Fibroblast of lung (primary cell): ENCODE measurements at regions not wholly inside any gene's neighbourhood (a gene's known extent, or its start where the extent isn't known, plus 50 kb on each side); places are given as distances from the start of the nearest gene placed in this dataset.
"Not testable (repeated sequence)": the region's sequence is repeated elsewhere in the genome, so short reads cannot be mapped to it uniquely, and the experiment has no call there.

Experiments used
- DNase-seq, 2 donors: peaks; one replicate each; pipeline versions ENCODE4 v3.0.0 to v3.0.0-alpha.2; 2010; ENCODE audit warnings: low read depth in 2 of 2
- H2AFZ ChIP-seq: 2 replicates; pipeline ENCODE4 v1.5.1; 2012; ENCODE audit warnings: low read length, control low read depth, inconsistent platforms
- H3K27ac ChIP-seq: 2 replicates; pipeline ENCODE4 v1.5.1; 2011; ENCODE audit warnings: low read length, control low read depth; ENCODE audit not compliant: insufficient read depth
- H3K27me3 ChIP-seq: 2 replicates; pipeline ENCODE4 v1.5.1; 2011; ENCODE audit warnings: mild to moderate bottlenecking, low read length; ENCODE audit not compliant: control insufficient read depth, insufficient read depth
- H3K36me3 ChIP-seq: 2 replicates; pipeline ENCODE4 v1.5.1; 2011; ENCODE audit warnings: low read length; ENCODE audit not compliant: control insufficient read depth, insufficient read depth
- H3K4me1 ChIP-seq: 2 replicates; pipeline ENCODE4 v1.5.1; 2011; ENCODE audit warnings: low read length; ENCODE audit not compliant: control insufficient read depth, insufficient read depth; ENCODE audit errors: extremely low read depth
- H3K4me2 ChIP-seq: 2 replicates; pipeline ENCODE4 v1.5.1; 2011; ENCODE audit warnings: low read length, control low read depth; ENCODE audit not compliant: insufficient read depth; ENCODE audit errors: extremely low read depth
- H3K4me3 ChIP-seq, 4 experiments: fragments of 200-600 bp in 1 of 4; sonication (generic) in 1 of 4; replicated peaks in 1 of 4; 2 replicates each; pipeline ENCODE4 v1.5.1; 2011 to 2016; ENCODE audit warnings: low read length in 4 of 4, low read depth in 3 of 4, mild to moderate bottlenecking in 3 of 4, control low read depth in 2 of 4, inconsistent platforms in 1 of 4, mixed read lengths in 1 of 4; ENCODE audit not compliant: insufficient read depth in 1 of 4; ENCODE audit errors: control extremely low read depth in 1 of 4
- H3K79me2 ChIP-seq: 2 replicates; pipeline ENCODE4 v1.5.1; 2012; ENCODE audit warnings: mild to moderate bottlenecking, low read length, inconsistent platforms; ENCODE audit not compliant: control insufficient read depth, insufficient read depth
- H3K9ac ChIP-seq: 2 replicates; pipeline ENCODE4 v1.5.1; 2011; ENCODE audit warnings: mild to moderate bottlenecking, low read length, control low read depth; ENCODE audit not compliant: insufficient read depth
- H3K9me3 ChIP-seq: 2 replicates; pipeline ENCODE4 v1.5.1; 2012; ENCODE audit warnings: low read depth, low read length; ENCODE audit not compliant: control insufficient read depth, insufficient read depth
- H4K20me1 ChIP-seq: 2 replicates; pipeline ENCODE4 v1.5.1; 2011; ENCODE audit warnings: low read length; ENCODE audit not compliant: control insufficient read depth, insufficient read depth; ENCODE audit errors: extremely low read depth

DNA sequence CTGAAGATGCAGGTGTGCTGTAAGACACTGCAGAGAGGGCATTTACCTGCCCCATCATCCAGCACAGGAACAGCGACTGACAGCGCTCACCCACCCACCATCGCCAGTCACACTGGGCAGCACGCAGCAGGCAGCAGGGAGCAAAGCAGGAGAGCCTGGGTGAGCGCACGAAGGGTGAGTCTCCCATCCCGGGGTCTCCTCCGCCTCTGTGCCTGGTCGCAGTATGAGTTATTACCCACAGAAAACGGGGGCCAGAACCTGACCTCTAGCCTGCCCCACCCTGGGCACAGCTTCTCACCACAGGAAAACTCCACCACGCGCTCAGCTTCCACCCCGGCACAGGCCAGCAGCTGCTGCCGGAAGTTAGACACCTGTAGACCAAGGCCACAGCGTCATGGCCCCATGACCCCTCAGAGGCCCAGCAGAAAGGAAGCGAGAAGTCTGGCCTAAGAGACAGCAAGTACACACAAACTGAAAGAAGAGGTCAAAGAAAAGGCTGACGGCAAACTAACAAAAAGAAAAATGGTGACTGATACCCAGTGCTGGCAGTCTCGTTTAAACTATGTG is 186.1 kb downstream of the KLRB1 start:
- not testable (repeated sequence) for H4K20me1 ChIP-seq, H3K4me1 ChIP-seq

DNA sequence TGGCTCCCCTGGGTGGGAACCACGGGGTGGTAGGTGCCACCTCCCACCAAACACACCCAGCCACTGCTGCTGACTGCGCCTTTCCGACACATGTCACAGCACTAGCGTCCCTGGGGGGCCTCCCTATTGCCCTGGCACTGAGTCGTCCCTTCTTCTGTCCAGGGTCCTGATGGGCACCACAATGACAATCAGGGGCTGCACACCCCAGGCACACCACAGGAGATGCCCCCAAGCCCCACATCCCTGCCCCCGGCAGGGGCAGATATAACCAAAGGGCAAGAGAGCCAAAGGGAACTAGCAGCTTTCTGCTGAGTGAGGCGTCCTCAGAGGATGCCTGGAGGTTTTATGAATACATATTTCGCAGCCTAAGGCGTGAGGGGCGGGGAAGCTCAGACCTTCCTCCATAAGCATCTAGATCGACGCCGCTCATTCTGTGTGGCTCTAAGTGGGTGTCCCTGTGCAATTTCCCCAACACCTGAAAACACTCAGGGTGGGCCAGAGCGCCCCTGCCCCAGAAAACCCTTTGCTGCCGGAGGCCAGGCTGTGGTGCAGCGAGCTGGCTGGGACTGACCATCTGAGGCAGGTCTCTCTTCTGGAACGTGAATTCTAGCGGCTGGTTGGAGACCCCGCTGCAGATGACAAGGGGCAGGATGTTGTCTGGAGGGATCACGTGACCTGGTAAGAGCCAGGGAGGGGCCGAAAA is 186.7 kb downstream of the KLRB1 start:
- H3K9ac ChIP-seq, DNase-seq, H3K27ac ChIP-seq, H3K27me3 ChIP-seq, H3K36me3 ChIP-seq, H3K4me1 ChIP-seq, H3K79me2 ChIP-seq, H2AFZ ChIP-seq, H3K9me3 ChIP-seq, H4K20me1 ChIP-seq, H3K4me3 ChIP-seq, H3K4me2 ChIP-seq: not testable (repeated sequence)

More for the DNA sequence above, 186.1 kb downstream of the KLRB1 start:
- not testable (repeated sequence) for H3K9me3 ChIP-seq, H3K27ac ChIP-seq, H3K4me3 ChIP-seq, H3K9ac ChIP-seq, H3K27me3 ChIP-seq, H3K4me2 ChIP-seq, DNase-seq, H2AFZ ChIP-seq, H3K79me2 ChIP-seq, H3K36me3 ChIP-seq

DNA sequence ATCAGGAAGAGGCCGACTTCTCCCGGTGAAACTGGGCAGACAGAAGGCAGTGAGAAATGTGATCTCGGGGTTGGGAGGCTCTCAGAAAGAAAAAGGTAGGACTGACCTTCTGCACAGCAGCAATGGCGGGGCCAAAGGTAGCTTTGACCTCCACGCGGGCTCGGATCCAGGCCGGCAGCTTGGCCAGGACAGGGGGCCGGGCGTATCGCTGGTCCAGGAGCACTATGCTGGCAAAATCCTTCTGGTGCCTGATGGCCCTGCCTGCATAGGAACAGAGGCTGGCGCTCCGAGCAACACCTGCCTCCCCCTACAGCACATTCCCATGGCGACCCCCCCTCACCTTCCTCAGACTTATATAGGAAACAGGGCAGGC is 189.1 kb downstream of the KLRB1 start:
- not testable (repeated sequence) for H3K4me1 ChIP-seq, H3K27me3 ChIP-seq, H3K4me3 ChIP-seq, H3K79me2 ChIP-seq, H3K36me3 ChIP-seq, DNase-seq, H3K9me3 ChIP-seq, H4K20me1 ChIP-seq, H2AFZ ChIP-seq, H3K27ac ChIP-seq, H3K9ac ChIP-seq, H3K4me2 ChIP-seq

DNA sequence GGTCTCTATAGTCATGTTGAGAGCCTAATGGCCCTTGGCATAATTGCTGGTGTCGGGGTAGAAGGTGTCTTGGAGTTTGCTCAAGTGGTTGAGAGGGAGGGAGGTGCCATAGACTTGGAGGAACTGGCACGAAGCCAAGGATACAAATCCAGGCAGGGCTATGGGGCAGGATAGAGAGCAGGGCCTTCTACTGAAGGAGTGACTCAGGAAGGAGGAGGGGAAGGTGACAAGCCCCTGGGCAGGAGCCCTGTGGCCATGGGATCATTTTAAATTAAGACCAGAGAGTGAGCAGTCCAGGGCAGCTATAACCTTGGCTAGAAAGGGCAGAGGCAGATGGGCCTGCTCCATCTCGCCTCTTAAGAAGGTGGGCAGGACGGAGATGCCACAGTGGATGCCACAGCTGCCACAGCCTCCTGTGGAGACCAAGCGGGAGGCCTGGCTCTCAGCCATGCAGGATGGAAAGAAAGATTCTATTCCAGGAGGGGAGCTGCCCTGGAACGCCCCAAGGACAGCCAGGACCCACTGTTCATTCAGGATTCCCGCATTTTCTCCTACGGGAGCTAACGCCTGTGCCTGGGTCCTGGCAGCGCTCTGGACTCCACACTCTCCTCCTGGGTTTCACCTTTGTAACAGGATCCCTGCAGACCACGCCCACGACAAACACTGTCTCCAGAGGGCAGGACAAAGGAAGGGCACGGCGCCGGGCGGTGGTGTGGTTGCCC is 189.6 kb downstream of the KLRB1 start:
- H3K79me2 ChIP-seq, DNase-seq, H3K9me3 ChIP-seq: not testable (repeated sequence)

DNA sequence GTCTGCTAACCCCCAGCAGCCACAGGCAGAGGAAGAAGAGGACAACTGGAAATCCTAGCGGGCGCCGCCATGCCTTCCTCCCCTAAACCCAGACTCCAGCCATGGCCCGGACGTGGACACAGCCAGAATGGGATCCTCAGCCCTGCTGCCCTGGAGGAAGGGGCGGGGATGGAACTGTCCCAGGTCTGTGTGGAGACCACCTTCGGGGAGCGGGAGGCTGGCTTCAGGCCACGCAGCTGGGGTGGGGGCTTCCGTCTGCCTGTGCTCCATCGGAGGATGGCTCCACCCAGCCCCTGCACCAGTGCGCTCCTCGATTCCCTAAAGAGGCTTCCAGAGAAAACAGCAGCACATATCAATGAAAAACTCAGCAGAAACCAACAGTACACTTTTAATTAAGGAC is 190.4 kb downstream of the KLRB1 start:
- not testable (repeated sequence) for H2AFZ ChIP-seq, H3K27me3 ChIP-seq, H3K4me2 ChIP-seq, H3K4me3 ChIP-seq, H3K9me3 ChIP-seq, DNase-seq, H3K79me2 ChIP-seq, H4K20me1 ChIP-seq, H3K9ac ChIP-seq, H3K4me1 ChIP-seq, H3K36me3 ChIP-seq, H3K27ac ChIP-seq

More for the DNA sequence above, 189.6 kb downstream of the KLRB1 start:
- H3K4me1 ChIP-seq, H4K20me1 ChIP-seq, H2AFZ ChIP-seq, H3K4me3 ChIP-seq, H3K27me3 ChIP-seq, H3K36me3 ChIP-seq, H3K9ac ChIP-seq, H3K4me2 ChIP-seq, H3K27ac ChIP-seq: not testable (repeated sequence)

DNA sequence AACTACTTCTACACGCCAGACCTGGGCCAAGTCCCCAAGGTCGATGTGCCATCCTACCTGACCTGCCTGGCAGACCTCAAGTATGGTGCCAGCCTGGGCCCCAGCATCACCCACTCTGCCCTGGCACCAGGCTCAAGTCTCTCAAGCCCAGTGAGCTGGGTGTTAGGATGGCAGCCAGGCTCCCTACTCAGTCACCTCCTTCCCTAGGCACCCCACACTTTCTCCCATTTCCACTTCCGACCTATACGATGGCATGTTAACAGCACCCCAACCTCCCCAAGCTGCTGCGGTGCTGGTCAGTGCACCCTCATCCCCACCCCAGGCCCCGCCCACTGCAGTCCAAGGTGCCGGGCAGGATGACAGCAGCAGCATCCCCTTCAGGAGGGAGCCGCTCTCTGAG is 191.4 kb downstream of the KLRB1 start:
- H3K4me1 ChIP-seq, H3K9me3 ChIP-seq, H3K36me3 ChIP-seq, H3K9ac ChIP-seq, H3K4me3 ChIP-seq, H3K79me2 ChIP-seq, H3K4me2 ChIP-seq, H2AFZ ChIP-seq, H4K20me1 ChIP-seq, H3K27me3 ChIP-seq, DNase-seq, H3K27ac ChIP-seq: not testable (repeated sequence)
